Activated T-helper 9 cell treated with anti-CD3 and anti-CD28 coated beads, Interleukin-2, amount 50 U/mL, for 16 hours (primary cell): ENCODE measurements at regions not wholly inside any gene's neighbourhood (a gene's known extent, or its start where the extent isn't known, plus 50 kb on each side); places are given as distances from the start of the nearest gene placed in this dataset.
"Not testable (repeated sequence)": the region's sequence is repeated elsewhere in the genome, so short reads cannot be mapped to it uniquely, and the experiment has no call there.

Experiments used
- DNase-seq: peaks from one replicate; pipeline ENCODE4 v3.0.0-alpha.2; 2020; ENCODE audit warnings: low read depth

DNA sequence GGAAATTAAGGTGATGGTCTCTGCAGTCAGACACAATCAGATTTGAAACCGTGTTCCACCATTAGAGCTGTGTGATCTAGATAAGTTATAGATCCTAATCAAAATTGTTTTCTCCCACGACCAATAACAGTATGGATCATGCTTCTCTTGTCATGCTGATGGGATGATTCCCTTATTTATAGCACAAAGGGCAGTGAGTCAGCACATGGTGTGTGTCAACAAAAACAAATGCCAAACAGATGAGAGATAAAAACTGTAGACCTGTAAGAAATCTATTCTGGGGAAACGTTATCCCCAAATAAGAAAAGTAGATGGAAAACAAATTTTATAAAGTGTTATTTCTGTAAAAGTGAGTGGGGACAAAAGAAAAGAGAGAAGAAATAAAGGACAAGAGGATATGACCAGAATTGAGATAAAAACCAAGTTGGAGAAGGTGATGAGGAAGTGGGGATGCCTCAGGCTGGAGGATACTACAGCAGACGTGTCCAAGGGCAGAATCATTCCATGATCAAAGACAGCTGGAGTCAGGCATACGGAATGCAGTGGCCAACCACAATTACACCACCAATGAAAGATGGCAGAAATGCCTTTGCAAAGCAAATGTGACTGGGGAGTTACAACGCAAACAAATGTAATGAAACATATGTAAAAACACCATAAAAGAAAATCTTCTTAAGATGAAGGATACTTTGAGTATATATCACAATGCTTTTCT, 377.8 kb upstream of the PRKX start:
- DNase-seq, result no peak

DNA sequence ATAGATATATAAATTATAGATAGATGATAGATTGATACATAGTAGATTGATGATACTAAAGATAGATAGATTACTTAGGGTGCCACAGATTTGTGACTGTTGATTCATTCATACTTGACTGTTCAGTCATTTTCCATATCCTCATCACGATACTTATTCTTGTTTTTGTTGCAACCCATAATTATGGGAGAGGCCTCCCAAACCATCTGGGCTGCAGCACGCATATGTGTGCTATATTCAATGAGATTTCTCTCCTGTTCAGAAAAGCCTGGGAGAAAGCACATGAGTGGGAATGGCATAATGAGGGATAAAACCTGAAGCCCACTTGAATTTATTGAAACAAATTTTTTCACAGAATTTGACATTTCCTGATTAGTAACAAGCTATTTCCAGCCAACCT, 346.4 kb upstream of the PRKX start:
- no peak for DNase-seq

DNA sequence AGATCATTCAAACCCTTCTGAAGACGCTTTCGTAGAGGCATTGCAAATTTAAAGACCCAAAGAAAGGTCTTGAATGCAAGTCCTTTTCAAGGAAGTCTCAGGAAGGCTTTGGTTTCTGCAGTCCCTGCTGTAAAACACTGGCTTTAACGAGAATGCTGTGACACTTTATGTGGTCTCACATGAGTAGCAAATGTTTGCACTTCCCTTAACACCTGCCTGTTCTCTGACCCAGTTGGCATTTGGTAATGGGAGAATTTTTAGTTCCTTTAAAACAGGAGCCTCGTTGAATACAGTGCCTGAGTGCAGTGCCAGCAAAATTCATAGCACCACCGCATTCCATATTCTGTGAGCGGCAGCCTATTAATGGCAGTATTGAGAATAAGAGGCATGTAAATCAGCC, 330.5 kb upstream of the PRKX start:
- DNase-seq, result no peak

DNA sequence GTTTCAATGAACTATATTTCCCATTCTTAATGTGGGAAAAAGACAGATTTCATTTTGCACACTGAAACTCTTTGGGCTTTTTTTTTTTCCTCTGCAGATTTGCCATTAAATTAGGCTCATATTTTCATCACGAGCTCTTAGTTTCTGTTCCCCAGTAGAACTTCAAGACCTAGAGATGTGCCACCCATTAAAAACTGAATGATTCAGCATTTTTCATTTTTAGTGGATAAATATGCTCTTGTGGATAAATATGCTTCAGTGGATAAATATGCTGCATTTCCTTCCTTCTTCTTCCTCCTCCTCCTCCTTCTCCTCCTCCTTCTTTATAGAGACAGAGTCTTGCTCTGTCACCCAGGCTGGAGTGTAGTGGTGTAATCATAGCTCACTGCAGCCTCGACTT, 322.4 kb upstream of the PRKX start:
- DNase-seq, result no peak

DNA sequence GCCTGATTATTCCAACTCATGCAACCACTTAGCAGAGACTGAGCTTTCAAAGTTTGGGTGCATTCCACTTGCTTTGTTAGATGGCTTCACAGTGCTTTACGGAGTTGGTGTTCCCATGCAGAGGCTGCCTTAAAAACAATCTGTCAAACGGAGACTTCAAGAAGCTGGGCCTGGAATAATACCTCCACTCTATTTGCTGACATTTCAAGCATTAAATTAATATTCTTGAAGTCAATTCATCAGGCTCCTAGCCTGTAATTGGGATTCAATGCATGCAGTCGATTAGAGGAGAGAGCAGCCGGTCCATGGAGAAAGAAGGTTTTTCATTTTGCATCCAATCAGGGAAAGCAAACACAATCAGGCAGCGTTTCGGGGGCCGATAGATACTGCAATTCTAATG, 314.7 kb upstream of the PRKX start:
- DNase-seq, result no peak

DNA sequence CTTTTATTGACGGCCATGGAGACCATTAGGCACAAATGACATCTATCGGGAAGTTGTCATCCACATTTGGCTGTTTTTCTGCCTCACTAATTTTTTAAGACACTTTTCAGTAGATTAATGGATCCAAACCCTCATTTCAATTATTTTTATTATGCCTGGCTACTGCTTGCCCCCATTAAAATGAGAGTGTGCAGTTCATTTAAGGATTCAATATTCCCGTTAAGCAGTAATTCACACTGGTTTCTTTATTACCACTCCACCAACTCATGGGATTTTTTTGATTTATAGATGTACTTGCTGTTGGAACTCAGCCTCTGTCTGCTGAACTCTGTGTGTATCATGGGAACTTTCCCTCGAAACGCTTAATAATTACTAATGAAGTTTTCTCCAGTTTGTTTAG, 291.8 kb upstream of the PRKX start:
- DNase-seq, result no peak

DNA sequence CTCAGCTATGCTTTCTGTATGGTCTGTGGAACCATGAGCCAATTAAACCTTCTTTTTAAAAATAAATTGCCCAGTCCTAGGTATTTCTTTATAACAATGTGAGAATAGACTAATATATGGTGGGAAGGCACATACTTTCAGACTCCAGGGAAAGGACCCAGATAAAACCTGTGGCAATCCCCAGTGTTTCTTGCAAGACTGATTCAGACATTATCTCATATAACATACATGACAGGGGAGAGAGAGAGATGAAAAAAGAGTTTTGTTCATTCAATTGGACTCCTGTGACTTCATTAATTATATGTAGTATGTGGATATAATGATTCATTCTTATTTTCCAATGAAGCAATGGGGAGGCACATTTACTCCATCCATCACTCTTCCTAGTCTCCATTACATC, 291.4 kb upstream of the PRKX start:
- DNase-seq, result no peak

DNA sequence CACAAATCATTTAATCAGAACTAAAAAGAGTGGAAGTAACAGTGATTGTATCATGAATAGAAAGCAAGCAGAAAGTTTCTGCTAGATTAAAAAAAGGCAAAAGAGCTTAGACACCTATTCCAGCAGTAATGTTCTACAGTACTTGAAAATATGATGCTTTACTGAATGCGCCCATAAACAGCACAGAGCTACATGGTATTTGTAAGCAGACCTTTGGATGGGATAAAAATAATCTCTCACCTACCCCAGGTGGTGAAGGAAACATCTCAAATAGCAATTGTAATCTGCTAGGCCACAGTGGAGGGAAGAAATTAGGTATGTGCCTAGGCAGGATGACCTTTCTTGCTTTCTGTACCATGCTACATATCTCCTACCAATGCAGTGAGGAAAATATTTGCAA, 280.9 kb upstream of the PRKX start:
- no peak for DNase-seq

DNA sequence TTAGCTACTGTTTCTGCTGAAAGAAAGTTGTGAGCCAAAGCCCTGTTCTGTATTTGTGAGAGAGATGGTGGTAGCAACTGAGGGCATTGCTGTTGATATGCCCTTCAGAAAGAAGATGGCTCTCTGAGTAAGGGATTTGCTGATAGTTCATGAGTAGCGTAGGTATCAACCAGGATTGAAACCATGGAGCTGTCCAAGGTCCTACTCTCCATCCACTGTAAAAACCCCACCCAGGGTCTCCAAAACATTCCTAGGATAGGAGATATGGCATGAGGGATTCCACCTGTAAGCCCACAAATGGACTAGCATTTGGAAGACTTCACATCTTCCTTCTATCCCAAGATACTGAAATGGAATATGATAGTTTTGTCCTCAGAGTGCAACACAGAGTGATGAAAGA, 277.1 kb upstream of the PRKX start:
- DNase-seq, result no peak

DNA sequence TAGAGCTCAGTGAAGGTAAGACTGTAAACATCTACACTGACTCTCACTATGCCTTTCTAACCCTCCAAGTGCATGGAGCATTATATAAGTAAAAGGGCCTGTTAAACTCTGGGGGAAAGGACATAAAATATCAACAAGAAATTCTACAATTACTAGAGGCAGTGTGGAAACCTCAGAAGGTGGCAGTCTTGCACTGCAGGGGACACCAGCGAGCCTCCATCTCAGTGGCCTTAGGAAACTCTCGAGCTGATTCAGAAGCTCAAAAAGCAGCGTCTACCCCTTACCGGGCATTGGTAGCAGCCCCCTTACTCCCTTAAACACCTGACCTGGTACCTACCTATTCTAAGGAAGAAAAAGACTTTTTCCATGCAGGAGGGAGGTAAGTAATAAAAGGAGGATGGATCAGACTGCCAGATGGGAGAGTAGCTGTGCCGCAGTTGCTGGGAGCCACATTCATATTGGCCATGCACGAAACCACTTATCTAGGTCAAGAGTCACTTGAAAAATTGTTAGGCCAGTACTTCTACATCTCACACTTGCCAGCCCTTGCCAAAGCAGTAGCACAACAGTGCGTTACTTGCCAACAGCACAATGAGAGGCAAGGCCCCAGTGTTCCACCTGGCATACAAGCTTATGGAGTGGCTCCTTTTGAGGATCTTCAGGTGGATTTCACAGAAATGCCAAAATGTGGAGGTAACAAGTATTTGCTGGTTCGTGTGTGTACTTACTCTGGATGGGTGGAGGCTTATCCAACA, 258.8 kb upstream of the PRKX start:
- DNase-seq, result not testable (repeated sequence)

DNA sequence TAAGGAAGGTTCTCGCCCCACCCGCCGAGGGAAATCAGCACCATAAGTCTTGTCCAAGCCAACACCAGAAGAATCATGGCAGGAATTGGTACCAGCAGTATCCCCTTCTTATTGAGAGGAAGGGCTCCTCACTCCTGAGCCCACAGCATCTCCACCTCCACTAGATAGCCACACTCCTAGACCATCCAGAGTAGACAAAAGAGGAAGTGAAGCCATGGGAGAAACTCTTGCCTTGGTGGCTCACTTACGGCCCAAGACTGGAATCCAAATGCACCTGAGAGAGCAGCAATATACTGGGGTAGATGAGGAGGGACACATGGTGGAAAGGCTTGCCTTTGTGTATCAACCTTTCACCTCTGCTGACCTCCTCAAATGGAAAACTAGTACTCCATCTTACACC, 255.3 kb upstream of the PRKX start:
- no peak for DNase-seq

DNA sequence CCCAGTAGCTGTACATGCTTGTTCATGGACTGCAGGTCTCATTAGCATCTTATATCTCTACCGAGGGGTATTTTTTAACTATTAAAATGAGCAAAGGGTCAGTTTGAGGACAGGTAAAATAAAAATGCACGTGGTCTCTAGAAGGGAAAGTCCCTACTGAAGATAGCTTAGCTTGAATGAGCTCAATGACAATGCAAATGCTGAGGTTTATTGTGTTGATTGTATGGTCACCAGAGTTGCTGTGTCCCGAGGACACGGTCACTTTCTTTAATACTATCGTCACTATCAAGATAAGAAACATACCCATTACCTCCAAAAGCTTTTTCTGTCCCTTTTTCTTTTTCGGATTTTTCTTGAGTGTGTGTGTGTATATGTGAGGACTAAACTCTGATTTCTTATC, 250.5 kb upstream of the PRKX start:
- no peak for DNase-seq

DNA sequence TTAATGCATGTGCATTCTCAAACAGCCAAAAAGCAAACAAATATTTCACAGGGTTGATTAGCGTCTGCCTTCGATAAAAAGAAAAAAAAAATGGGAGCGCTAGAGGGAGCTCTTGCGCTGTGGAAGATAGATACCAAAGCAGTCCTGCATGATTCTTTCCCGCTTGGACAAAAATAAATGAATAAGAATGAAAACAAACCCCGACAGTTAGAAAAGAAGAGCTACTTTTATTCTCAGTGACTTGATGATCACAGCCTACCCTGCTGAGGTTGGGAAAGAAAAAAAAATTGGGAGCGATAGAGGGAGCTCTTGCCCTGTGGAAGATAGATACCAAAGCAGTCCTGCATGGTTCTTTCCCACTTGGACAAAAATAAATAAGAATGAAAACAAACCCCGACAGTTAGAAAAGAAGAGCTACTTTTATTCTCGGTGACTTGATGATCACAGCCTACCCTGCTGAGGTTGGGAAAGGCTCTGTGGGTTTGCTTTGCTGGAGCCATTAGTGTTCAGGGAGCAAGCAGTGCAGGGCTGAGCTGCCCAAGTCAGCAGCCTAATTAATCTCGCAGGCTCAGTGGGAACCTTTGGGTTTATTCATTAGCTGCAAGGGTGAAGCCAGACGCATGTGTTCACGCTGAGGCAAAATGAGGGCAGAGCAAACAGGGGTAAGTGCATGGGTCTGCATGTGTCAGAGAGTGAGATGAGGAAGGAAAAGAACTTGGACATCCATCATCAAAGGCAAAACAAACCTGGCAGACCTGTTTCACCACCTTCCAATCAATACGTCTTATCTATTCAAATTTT, 249.3 kb upstream of the PRKX start:
- no peak for DNase-seq

DNA sequence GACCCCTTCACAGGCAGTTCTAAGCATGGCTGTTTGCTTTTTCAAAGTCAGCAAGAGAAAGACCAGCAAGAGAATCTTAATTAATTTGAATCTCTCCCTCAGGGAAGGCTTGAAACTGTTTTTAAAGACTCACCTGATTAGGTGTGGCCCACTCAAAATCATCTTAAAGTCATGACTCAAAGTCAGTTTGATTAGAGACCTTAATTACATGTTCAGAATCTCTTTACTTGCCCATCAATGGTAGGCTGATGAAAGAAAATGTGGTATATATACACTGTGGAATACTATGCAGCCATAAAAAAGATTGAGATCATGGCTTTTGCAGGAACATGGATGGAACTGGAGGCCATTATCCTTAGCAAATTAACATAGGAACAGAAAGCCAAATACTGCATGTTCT, 247.5 kb upstream of the PRKX start:
- no peak for DNase-seq

DNA sequence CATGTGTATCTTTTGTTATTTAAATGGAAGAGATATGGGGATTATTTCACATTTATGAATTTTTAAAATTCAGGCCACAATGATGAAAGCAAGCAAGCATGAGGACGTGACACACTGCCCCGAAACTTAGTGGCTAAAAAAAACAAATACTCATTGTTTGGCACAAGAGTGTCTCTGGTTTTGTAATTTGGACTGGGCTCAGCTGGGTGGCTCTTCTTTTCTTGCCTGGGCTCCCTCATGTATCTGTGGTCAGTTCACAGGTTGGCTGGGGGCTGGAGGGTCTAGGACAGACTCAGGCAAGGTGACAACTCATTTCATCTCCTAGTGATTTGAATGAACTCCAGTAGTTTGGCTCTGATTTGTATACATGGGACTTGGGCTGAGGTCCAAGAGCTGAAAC, 238.4 kb upstream of the PRKX start:
- DNase-seq, result no peak

DNA sequence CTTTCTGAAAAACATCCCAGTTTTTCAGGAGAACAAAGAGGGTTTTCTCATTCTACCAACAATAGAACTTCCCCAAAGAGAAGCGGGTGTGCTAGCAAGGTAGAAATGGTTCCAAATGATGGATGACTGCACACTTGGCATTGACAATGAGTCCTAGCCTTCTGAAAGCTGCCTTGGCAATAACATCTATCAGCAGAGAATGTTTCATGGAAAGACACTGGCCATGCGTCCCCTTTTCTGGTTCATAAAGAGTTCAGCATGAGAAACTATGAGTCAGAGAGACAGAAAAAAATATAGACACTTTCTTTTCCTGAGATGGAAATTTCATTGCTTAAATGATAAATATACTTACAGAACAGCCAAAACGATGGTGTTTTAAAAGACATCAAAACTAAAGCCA, 236.9 kb upstream of the PRKX start:
- no peak for DNase-seq

DNA sequence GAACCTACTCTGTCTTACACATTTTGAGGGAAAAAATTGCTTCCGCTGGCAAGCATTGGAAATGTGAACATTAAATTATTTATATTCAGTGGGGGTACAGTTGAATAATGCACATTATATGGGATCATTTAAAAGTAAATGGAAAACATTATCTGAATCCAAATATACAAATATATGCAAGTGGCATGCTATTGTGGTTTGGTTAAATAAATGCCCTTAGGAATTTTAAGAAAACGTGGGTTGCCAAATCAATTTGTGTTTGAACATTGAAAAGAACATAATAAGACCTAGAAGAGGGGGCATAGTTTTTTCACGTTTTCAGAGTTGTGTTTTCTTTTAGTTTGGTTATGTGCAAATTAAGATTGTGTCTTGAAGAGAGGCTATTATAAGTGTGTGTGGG, 230.5 kb upstream of the PRKX start:
- no peak for DNase-seq

DNA sequence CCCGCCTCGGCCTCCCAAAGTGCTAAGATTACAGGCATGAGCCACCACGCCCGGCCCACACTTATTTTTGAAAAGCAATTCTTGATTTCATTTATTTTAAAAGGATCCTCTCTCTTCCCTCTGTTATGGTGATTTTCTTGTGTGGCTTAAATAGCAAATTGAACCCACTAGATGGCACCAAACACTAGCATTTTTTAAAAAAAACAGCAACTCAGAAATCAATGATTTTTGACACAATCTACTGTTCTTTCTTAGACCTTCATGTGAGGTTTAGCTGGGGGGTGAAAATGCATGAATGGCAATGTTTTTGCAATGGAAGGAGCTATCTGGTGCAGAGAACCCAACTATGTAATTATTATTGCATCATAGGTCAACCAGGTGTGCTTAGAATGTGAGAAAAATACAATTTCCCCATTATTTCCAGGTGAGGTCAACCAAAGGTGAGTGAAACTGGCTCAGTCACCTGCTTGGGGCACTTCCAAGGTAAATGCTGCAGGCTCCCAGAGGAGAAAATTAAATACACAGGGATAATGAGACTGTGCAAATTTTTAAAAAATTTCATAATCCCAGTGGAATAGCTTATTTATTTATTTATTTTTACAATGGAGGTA, 226.7 kb upstream of the PRKX start:
- no peak for DNase-seq

DNA sequence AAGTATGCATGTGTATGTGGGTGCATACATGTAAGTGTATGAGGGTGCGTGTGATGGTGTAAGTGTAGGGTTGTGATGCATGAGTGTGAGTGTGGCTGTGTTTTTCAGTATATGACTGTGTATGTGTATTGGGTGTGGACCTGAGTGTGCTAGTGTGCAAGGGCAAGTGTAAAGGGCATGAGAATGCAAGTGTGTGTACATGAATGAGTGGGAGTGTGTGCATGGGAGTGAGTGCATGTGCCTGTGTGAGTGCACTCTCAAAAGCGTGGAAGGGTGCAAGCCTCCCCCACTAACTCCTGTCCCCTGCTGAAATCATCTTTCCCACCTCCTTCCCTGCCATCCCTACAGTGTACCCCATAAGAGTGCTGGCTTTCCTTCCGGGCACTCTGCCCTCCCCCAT, 225.1 kb upstream of the PRKX start:
- DNase-seq, result no peak

DNA sequence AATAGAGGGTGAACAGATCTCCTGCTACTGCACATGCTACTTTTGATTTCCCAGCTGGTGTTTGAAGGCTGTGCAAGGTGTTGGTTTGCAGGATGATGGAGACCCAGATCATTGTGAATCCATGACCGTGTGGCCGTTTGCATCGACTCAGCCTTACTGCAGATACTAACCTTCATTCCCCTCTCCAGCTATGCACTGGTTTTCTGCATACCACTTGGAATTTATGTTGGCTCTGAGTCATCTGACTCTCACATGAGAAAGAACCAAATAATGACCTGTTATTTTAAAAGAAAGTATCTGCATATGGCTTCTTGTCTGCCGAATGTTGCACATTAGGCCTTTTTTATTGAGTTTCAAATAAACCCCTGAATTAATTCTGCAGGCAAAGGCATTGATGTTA, 221.7 kb upstream of the PRKX start:
- DNase-seq, result not testable (repeated sequence)

DNA sequence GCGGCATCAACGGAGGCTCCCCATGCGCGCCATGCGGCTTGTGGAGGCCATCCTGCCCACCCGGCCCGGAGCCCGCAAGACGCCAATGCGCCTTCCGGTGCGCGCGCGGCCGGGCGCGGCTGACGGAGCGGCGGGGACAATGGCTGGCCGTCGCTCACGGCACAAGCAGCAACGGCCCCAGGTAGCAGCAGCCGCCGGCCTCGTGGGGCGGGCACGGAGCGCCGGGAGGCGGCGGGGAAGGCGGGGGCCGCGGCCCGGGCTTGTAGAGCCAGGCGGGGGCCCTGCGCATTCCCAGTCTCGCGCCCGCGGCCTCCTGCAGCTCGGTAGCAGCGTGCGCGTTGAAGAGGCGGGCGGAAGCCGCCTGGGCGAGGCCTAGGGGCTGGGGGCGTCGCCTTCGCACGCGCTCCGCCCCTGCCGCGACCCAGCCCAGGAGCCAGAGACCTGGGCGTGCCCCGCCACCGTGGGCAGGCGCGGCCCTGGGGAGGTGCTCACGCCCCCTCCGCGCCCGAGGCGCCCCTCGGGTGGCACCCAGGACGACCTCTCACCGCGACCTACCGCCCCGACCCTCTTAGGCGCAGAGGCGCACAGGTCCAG, 207.1 kb upstream of the PRKX start:
- not testable (repeated sequence) for DNase-seq
